ENCODE measurements at regions not wholly inside any gene's neighbourhood (a gene's known extent, or its start where the extent isn't known, plus 50 kb on each side); places are given as distances from the start of the nearest gene placed in this dataset.

- no peak for DNase-seq
- ATAC-seq = no peak
- TF ChIP-seq, protein P1, sequence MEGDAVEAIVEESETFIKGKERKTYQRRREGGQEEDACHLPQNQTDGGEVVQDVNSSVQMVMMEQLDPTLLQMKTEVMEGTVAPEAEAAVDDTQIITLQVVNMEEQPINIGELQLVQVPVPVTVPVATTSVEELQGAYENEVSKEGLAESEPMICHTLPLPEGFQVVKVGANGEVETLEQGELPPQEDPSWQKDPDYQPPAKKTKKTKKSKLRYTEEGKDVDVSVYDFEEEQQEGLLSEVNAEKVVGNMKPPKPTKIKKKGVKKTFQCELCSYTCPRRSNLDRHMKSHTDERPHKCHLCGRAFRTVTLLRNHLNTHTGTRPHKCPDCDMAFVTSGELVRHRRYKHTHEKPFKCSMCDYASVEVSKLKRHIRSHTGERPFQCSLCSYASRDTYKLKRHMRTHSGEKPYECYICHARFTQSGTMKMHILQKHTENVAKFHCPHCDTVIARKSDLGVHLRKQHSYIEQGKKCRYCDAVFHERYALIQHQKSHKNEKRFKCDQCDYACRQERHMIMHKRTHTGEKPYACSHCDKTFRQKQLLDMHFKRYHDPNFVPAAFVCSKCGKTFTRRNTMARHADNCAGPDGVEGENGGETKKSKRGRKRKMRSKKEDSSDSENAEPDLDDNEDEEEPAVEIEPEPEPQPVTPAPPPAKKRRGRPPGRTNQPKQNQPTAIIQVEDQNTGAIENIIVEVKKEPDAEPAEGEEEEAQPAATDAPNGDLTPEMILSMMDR (IDR thresholded peaks at IDR 0.05) = no peak
- POLR2A ChIA-PET = no interaction called here
- Mint-ChIP-seq H3K36me3 (ENCODE audit: low read depth) (no peaks in the 10 kb centered on the region), H3K4me3 (no peak overlapping the region), H3K27me3 (no peaks in the 10 kb centered on the region), H3K27ac (no peak overlapping the region), H3K4me1 (ENCODE audit: low read depth) (no peaks in the 10 kb centered on the region), H3K9me3 (no peaks in the 10 kb centered on the region)
- CTCF ChIA-PET = no interaction called here
- intact Hi-C loops (cut with micrococcal nuclease) = no loop called here
Measured at GRCh38 chr2:15715596-15715995, 123.9 kb downstream of the DDX1 start.

DNA sequence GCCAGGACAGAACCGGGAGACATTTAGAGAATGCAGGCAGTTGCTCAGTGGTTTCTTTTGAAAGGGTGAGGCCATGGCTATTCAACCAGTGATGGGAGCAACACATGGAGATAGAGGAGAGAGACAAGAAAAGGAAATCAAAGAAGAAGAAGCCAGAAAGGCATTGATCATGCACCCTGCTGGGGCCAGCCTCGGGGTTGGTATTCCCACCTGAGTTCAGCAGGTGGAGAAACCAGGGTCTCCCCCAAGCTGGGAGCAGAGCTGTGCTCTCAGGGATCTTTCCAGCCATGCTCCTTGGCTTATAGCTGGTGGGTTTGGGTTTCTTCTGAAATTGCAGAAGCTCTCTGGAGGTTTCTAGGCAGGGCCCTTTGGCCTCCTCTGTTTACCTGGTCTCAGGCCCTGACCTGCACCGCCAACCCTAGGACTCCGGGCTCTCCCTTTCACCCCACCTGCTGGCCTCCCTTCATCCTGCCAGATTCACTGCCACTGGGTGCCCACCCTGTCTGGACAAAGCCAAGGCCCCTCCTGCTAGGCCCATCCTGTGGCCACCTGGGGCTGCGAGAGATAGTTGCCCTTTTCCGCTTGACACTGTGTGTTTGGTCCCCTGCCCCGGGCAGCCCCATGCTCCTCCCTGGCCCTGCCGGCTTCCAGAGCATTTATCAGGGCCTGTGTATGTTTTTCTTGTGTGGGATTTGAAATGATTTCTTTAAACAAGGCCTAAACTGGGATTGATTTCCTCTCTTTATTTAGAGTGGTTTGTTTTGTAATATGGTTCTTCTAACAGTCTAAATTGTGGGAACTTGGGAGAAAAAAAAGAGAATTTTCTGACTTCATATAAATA lies 126.7 kb downstream of the DDX1 start:
- ChIA-PET POLR2A (interaction anchor here (1.7 kb wide), 1 partner anchor 10 kb away, joined by 6 read pairs; no protein-coding TSS in a partner anchor), CTCF (no interaction called here)
- Mint-ChIP-seq H3K27me3 (no peaks in the 10 kb centered on the region), H3K4me1 (ENCODE audit: low read depth) (no peaks in the 10 kb centered on the region), H3K27ac (no peak overlapping the region), H3K9me3 (no peaks in the 10 kb centered on the region), H3K4me3 (no peak overlapping the region), H3K36me3 (ENCODE audit: low read depth) (no peaks in the 10 kb centered on the region)
- ATAC-seq = no peak
- TF ChIP-seq, protein P1 (IDR thresholded peaks at IDR 0.05) = no peak
- intact Hi-C loops (cut with micrococcal nuclease) = no loop called here
- no peak for DNase-seq

GRCh38 chr2:15718944-15719323 lies 127.3 kb downstream of the DDX1 start:
- no peak overlapping the region for H3K4me3 Mint-ChIP-seq
- no peaks in the 10 kb centered on the region for H3K9me3 Mint-ChIP-seq
- ATAC-seq (no peak), DNase-seq (no peak)
- POLR2A ChIA-PET = no interaction called here
- H3K27ac Mint-ChIP-seq = no peak overlapping the region
- no peaks in the 10 kb centered on the region for H3K36me3 Mint-ChIP-seq (ENCODE audit: low read depth)
- intact Hi-C loops (cut with micrococcal nuclease) = no loop called here
- CTCF ChIA-PET = no interaction called here
- H3K27me3 Mint-ChIP-seq = no peaks in the 10 kb centered on the region
- TF ChIP-seq, protein P1 (IDR thresholded peaks at IDR 0.05) = no peak
- H3K4me1 Mint-ChIP-seq (ENCODE audit: low read depth) = no peaks in the 10 kb centered on the region

- TF ChIP-seq, protein P1 (IDR thresholded peaks at IDR 0.05) = no peak
Measured at GRCh38 chr2:15719566-15720313, 128.1 kb downstream of the DDX1 start.

More at GRCh38 chr2:15719566-15720313, 128.1 kb downstream of the DDX1 start:
- ATAC-seq (no peak), DNase-seq (no peak)
- no peaks in the 10 kb centered on the region for H3K27me3 Mint-ChIP-seq
- H3K4me1 Mint-ChIP-seq (ENCODE audit: low read depth) = no peaks in the 10 kb centered on the region
- H3K36me3 Mint-ChIP-seq (ENCODE audit: low read depth) = no peaks in the 10 kb centered on the region
- CTCF ChIA-PET = no interaction called here
- no peaks in the 10 kb centered on the region for H3K9me3 Mint-ChIP-seq
- no peak overlapping the region for H3K4me3 Mint-ChIP-seq
- H3K27ac Mint-ChIP-seq = no peak overlapping the region
- intact Hi-C loops (cut with micrococcal nuclease) = no loop called here
- POLR2A ChIA-PET = no interaction called here

Measured in activated CD8-positive, alpha-beta T cell treated with anti-CD3 and anti-CD28 coated beads for 36 hours (primary cell).